ENCODE measurements at regions not wholly inside any gene's neighbourhood (a gene's known extent, or its start where the extent isn't known, plus 50 kb on each side); places are given as distances from the start of the nearest gene placed in this dataset.
"Not testable (repeated sequence)": the region's sequence is repeated elsewhere in the genome, so short reads cannot be mapped to it uniquely, and the experiment has no call there.

DNA sequence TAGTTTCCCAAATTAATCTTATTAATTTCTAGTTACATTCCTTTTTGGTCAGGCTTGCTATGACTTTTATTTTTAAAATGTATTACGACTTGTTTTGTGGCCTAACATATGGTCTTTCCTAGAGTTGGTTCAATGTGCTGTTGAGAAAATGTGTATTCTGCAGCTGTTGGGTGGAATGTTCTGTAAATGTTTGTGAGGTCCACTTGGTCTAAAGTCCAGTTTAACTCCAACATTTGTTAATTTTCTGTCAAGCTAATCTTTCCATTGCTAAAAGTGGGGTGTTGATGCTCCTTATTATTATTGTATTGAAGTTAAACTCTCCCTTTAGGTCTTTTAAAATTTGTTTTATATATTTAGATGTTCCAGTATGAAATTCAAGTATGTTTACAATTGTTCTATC, 1010.8 kb upstream of the EDIL3 start:
- no peak for DNase-seq (ENCODE audit: low spot score)

DNA sequence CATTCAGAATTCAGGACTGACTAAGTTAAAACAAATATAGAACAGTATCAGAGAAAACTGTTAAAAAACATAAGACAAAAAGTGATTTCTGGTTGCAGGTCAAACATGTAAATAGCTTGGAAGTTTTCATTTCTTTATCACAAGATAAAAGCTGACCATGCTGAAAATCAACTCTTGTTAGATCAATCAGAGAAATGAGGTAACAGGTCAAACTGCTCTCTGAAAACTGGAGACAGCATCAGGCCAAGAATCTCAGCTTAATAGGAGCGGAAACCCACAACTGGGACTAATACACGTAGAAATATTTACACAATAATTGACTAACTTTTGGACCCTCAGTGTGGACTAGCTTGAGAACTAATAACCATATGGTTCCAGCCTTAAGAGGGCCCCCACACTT, 1012.8 kb upstream of the EDIL3 start:
- DNase-seq (ENCODE audit: low spot score): no peak

DNA sequence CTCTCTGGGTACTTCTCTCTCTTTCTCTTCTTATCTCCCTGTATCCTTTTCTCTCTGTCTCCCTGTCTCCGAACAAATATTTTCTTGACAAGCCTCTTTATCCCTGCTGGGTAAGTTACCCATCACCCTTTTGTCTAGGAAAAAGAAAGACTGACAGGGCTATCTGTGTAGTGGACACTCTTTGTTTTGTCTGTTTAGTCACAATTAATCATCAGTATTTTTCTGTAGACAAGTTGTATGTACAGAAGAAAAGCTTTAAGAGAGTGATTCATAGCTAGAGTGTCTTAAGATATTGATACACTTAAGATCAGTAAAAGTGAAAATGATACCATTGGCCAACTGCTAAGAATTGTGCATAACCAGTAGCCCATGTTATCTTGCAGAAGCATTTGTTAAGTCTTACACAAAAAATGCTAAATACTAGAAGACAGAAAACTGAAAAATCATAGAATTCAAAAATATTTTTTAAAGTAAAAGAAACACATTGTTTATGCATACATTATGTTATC, 1043.8 kb upstream of the EDIL3 start:
- DNase-seq (ENCODE audit: low spot score): no peak

DNA sequence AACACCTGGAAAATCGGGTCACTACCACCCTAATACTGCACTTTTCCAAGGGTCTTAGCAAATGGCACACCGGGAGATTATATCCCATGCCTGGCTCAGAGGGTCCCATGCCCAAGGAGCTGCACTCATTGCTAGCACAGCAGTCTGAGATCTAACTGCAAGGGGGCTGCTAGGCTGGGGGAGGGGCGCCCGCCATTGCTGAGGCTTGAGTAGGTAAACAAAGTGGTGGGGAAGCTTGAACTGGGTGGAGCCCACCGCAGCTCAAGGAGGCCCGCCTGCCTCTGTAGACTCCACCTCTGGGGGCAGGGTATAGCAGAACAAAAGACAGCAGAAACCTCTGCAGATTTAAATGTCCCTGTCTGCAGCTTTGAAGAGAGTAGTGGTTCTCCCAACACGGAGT, 1047.0 kb upstream of the EDIL3 start:
- DNase-seq (ENCODE audit: low spot score): not testable (repeated sequence)

DNA sequence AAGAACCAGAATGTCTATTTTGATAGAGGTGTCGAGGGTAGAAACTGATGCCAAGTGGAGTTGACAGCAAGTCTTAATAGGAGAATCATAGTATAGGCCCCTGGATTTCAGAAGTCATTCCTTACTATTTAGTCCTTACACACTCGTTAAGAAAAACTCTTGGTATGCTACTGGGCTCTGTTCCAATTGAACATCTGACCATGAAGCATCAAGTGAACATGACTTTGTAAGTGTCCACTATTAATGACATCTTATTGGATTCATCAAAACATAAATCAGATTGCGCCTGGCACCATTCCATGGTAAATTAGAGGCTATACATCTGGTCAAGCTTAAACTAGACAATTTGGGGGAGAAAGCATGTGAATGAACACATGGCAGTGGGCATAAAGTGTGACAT, 1056.5 kb upstream of the EDIL3 start:
- no peak for DNase-seq (ENCODE audit: low spot score)

DNA sequence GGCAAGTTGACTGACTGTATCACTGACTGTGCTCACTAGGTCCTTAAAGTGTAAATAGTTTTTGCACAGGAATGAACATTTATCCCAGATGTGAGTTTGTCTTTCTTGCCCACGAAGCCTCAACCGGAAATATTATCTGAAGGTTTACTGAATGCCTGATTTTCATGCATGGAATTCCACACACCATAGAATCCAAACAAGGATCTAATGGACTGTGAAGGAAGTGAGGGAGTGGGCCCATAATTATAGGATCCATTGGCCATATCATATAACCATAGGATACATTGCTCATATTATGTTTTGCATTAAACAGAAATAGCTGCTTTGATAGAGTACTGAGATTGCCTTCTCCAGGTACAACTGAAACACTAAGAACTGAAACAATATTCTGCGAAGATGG, 1057.2 kb upstream of the EDIL3 start:
- DNase-seq (ENCODE audit: low spot score): no peak

DNA sequence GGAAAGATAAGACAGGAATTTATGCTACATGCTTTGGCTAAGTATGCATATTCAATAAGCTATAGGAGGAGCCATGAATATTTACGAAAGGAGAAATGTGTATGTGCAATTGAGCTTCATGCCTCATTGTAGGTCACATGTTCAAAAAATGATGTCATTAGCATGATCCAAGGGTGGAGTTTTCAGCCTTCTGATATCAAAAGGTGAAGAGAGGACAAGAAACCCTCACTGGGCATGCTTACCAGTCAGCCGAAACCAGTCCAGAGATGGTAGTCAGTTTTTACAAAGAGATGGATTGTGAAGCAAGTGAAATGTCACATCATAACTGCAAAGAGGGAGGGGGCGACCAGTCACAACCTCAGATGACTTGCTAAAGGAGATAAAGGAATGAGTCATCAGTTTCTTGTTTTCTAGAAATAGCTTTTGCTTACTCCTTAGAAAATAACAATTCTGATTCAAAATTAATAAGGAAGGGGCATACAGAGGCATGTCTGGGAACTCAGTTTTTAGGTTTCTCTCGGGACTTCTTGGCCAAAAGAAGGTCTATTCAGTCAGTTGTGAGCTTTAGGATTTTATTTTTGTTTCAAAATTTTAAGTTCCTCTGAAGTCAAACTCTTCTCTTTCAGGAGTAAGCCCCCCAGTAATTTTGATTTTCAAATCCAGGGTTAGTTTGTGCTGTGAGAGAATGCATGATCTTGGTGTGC, 1067.8 kb upstream of the EDIL3 start:
- no peak for DNase-seq (ENCODE audit: low spot score)

DNA sequence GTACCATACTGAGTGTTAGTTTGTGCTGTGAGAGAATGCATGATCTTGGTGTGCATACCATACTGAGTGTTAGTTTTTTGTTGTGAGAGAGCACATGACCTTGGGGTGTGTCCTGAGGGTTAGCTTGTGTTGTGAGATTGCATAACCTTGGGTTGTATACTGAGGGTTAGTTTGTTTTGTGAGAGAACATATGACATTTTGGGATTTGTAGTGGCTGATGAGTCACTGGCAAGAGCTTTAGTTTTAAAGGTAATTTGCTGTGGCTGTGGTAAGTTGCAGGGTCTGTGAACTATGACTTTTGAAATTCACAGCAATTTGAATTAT, 1068.3 kb upstream of the EDIL3 start:
- DNase-seq (ENCODE audit: low spot score): no peak

DNA sequence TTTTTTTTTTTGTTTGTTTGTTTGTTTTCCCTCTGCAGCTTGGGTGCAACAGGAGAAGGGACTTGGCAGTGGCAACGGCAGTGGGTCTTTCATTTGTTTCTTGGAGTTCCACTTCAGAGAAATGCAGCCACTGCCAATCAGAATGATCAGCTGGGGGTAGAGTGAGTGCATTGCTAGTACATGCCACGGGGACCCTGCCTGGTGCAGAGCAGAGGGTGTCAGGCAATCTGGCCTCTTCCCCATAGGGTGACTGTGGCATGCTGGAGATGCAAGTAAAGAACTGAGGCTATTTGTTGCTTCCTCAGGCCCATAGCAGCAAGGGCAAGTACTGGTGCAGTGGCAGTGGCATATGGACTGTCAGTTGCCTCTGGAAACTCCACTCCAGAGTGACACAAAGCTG, 1073.6 kb upstream of the EDIL3 start:
- DNase-seq (ENCODE audit: low spot score): no peak

DNA sequence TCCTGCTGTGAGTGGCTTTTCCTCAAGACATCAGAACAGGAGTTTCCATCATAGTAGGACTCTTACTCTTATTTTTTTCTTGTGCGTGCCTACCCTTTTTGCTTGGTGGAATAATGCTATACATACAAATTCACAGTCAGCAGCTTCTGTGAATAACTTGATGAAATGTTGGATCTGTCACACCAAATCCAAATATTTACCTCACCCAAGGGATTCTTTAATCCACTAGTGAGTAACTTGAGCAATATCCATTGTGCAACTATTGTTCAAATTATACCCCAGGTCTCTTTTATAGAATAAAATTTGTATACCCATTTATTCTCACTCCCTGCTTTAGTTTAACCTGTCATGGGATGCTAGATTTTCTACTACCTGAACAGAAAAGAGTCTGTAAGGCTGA, 1078.3 kb upstream of the EDIL3 start:
- DNase-seq (ENCODE audit: low spot score): no peak

DNA sequence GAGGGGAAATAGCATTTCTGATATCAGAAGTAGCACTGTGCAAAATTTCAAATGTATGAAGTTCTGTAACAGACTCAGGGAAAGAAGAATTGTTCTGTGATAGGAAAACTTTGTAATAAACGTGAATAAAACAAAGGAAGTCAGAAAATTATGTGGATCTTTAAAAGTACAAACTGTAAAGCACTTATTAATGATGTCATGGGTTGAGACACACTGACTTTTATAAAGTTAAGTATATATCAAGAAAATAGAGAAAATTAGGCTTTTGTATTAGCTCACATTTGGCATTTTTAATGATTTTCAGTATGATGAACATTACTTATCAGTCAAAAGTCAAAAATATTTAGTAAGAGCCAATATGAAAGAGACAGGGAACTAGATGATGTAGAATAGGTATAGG, 1081.7 kb upstream of the EDIL3 start:
- no peak for DNase-seq (ENCODE audit: low spot score)

DNA sequence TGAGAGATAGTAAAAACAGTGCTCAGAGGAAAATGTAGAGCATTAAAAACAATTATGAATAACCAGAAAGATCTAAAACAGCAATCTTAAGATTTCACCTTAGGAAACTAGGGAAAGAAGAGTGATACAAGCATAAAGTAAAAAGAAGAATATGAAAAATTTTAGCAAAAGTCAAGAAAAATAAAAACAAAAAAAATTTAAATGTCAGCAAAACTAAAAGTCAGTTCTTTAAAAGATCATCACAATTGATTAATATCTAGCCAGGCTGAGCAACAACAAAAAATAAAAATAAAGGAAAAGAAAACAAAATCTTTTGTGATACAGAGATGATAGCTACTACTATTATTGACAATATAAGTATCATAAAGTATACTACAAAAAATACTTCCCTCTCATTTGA, 1088.1 kb upstream of the EDIL3 start:
- no peak for DNase-seq (ENCODE audit: low spot score)

DNA sequence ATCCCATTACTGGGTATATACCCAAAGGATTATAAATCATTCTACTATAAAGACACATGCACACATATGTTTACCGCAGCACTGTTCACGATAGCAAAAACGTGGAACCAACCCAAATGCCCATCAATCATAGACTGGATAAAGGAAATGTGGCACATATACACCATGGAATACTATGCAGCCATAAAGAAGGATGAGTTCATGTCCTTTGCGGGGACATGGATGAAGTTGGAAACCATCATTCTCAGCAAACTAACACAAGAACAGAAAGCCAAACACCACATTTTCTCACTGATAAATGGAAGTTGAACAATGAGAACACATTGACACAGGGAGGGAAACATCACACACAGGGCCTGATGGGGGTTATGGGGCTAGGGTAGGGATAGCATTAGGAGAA, 1090.5 kb upstream of the EDIL3 start:
- DNase-seq (ENCODE audit: low spot score): not testable (repeated sequence)

DNA sequence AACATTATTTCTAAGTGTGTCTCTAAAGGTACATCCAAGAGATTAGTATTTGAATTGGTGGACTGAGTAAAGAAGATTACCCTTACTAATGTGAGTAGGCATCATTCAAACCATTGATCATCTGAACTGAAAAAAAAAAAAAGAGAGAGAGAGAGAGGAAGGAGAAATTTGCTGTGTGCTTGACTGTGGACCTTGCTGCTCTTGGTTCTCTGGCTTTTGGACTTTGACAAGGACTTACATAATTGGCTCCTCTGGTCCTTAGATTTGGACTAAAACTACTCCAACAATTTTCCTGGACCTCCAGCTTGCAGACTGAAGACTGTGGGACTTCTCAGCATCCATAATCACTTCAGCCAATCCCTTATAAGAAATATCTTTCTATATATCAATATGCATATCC, 1091.9 kb upstream of the EDIL3 start:
- DNase-seq (ENCODE audit: low spot score): no peak

DNA sequence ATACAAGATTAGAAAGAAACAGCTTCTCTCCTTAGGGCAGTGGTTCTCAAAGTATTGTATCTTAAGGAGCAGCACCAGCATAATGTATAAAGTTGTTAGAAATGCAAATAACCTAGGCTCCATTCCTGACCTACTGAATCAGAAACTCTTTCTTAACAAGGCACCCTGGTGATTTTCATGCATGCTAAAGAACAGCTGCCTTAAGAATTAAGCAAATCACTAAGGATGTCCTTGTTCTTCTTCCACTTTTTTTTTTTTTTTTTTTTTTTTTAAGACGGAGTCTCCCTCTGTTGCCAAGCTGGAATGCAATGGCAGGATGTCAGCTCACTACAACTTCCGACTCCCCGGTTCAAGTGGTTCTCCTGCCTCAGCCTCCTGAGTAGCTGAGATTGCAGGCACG, 1095.2 kb upstream of the EDIL3 start:
- no peak for DNase-seq (ENCODE audit: low spot score)

DNA sequence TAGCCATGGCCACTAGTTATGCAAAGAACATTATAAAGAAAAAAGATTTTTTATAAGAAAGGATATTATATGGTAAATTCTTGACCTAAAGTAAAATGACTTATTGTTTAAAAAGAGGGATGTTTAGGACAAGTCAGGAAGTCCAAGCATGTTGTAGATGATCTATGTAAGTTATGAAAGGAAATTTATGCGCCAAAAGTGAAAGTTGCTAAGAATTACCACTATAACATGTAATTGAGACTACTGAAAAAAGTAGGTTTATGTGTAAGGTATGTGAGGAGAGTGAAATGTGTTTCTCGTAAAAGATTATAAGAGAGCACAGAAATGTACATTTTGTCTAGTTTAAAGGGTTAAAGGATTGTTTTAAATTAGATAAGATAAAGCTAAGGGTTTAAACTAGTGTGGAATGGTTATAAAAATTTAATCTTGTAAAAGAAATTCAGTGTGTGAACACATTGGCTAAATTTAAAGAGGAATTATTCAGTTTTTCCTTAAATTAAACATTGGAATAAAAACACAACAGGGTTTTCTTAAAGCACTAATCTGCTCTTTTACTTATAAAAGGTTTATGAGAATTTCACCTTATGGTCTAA, 1100.4 kb upstream of the EDIL3 start:
- no peak for DNase-seq (ENCODE audit: low spot score)

DNA sequence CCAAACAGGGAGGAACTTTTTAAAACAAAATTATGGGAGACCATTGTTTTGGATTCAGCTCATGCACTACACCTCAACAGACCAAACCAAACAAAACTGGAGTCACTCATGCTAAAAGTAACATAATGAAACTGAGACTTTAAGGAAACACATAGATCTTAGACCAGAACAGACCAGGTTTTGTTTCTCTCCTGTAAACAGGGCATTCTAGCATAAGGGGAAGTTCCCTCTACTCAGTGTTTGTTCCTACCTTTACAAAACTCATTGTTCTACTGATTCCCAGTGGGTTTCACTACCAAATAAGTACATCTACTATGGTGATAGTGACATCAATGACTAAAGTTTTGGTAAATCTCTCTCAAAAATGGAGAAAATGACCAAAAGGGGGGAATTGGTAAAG, 1103.6 kb upstream of the EDIL3 start:
- no peak for DNase-seq (ENCODE audit: low spot score)

DNA sequence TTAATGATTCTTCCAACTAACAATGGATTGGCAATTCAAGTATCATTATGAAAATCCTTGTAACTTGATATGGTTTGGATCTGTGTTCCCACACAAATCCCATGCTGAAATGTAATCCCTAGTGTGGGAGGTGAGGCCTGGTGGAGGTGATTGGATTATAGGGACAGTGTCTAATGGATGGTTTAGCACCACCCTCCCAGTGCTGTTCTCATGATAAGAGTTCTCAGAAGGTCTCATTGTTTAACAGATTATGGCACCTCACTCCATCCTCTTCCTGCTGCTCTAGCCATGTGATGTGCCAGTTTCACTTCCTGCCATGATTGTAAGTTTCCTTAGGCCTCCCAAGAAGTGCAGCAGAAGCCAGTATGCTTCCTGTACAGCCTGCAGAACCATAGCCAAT, 1116.2 kb upstream of the EDIL3 start:
- DNase-seq (ENCODE audit: low spot score): no peak

DNA sequence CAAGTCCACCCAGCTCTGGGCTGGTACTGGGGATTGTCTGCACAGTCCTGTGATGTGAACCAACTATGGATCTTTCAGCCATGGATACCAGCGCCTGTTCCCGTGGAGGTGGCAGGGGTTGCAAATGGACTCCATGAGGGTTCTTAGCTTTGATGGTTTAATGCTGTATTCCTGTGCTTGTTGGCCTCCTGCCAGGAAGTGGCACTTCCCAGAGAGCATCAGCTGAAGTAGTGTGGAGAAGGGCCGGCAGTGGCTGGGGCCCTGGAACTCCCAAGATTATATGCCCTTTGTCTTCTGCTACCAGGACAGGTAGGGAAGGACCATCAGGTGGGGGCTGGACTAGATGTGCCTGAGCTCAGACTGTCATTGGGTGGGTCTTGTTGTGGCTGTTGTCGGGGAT, 1104.8 kb upstream of the COX7C start:
- no peak for DNase-seq (ENCODE audit: low spot score)

DNA sequence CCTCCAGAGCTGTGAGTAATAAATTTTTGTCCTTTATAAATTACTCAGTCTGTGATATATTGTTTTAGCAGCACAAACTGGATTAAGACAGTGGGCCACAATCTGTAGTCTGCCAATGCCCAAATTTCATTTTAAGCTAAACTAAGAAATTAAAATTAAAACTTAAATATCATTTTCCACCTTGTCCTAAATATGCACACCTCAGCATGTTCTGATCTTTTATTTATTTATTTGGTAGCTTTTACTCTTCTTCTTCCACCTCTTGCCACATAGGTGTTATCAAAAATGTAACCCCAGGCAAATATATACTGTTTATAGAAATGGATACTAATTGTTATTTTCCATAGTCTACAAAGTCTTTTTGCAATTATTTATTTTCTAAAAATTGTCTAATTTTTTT, 1102.2 kb upstream of the COX7C start:
- no peak for DNase-seq (ENCODE audit: low spot score)

DNA sequence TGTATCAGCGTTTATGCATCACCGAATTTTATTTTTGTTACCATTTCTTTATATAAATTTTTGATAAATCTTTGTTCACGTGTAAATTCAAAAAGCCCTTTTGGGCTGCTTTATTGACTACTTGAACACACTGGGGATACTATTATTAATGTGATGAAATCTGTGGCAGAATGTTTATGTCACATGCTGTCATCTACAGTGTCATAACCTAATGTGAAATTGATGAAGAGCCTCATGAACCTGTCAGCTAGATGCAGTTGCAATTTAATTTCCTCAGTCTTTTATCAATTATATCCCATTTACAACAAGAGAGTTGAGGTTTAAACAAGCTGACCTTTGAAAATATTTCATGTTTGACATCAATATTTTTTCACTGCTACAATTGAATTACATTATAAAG, 1100.4 kb upstream of the COX7C start:
- DNase-seq (ENCODE audit: low spot score): no peak

DNA sequence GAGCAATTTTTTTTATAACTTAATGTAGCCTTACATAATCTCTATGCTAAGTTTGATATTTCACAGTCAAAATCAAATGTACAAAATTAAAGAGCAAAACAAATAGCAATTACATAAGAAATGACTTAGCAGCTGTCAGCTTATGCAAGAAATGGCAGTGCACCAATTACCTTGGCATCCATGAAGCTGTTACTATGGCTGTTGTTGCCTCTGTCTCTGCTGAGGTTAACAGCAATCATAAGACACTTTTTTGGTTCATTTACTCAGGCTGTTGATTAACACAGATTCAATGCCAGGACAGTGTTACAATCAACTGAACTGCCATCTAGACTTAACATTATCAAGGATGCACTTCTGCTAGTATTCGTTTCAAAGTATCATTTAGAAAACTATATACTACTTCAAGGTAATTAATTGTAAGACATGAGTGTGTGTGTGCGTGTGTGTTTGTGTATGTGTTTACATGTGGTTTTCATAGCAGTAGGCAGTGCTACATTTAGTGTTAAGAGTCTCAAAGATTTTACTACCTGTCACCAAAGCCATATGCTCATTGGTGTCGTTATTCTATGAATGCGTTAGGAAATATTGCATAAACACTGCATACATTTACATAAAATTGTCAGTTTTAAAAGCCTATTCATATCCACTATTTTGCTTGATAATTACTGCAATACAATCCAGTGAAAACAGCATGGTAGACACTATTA, 1084.2 kb upstream of the COX7C start:
- DNase-seq (ENCODE audit: low spot score): no peak

DNA sequence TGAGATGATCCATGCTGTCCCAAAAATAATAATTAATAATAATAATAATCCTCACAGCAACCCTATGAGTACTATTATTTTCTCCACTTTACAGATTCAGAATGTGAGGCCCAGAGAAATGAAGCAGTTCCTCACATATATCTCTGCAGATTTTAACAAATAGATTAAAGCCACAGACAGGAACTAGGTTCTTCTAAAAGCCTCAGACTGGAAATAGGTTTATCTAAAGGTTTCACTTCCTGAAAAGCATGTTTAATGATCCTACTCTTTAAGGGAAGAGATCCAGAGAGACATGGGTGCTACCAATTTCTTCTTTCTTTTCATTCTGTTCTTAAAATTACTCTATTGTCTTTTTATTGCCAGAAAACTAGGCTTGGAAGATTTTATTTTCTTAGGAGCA, 1079.4 kb upstream of the COX7C start:
- no peak for DNase-seq (ENCODE audit: low spot score)

DNA sequence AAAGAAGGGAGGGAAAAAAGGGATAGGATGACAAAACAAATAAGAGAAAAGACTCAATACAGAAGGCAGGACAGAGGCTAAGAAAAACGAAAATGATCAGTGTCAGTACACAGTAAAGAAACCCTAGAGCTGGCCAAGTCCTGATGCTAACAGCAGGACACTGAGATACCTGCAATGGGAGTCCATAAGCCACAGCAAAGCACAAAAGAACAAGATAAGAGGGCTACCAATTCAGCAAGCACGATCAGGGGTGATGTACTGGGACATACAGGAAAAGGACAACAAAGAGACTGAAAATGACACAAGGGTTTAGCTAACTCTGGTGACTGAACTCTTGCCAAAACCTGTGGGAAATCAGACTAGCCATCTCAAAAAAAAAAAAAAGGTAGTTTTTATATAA, 1072.6 kb upstream of the COX7C start:
- no peak for DNase-seq (ENCODE audit: low spot score)
